ENCODE measurements at regions not wholly inside any gene's neighbourhood (a gene's known extent, or its start where the extent isn't known, plus 50 kb on each side); places are given as distances from the start of the nearest gene placed in this dataset.

GRCh38 chr21:22892028-22892427 lies 1893.8 kb downstream of the NCAM2 start:
- TF ChIP-seq CTCF (IDR thresholded peaks at IDR 0.05) (no peak), POLR2A (IDR thresholded peaks at IDR 0.05) (no peak)
- WGBS, 2 donors, result 19 to 28% methylated on average over 2 of the region's 2 CpGs

GRCh38 chr21:22892740-22893139 lies 1894.5 kb downstream of the NCAM2 start:
- Histone ChIP-seq H3K9me3 (no peaks in the 10 kb centered on the region), H3K4me3 (no peak overlapping the region), H3K27me3 (no peaks in the 10 kb centered on the region), H3K36me3 (no peaks in the 10 kb centered on the region), H3K27ac (no peak overlapping the region), H3K4me1 (no peaks in the 10 kb centered on the region)
- 63 to 67% methylated on average over 1 of the region's 1 CpG for WGBS, 2 donors
- intact Hi-C loops (cut with DNase I), result no loop called here
- DNase-seq, result no peak
- TF ChIP-seq POLR2A (IDR thresholded peaks at IDR 0.05) (no peak), CTCF (IDR thresholded peaks at IDR 0.05) (no peak)

More at GRCh38 chr21:22892028-22892427, 1893.8 kb downstream of the NCAM2 start:
- H3K4me3 ChIP-seq, result no peak overlapping the region
- H3K9me3 ChIP-seq, result no peaks in the 10 kb centered on the region
- H3K27ac ChIP-seq, result no peak overlapping the region
- no peak for DNase-seq
- intact Hi-C loops (cut with DNase I), result no loop called here
- no peaks in the 10 kb centered on the region for H3K4me1 ChIP-seq
- H3K36me3 ChIP-seq, result no peaks in the 10 kb centered on the region
- H3K27me3 ChIP-seq, result no peaks in the 10 kb centered on the region

- H3K36me3 ChIP-seq, result no peaks in the 10 kb centered on the region
- H3K27me3 ChIP-seq, result no peaks in the 10 kb centered on the region
- intact Hi-C loops (cut with DNase I), result no loop called here
- no peak for TF ChIP-seq POLR2A (IDR thresholded peaks at IDR 0.05)
- no peak for TF ChIP-seq CTCF (IDR thresholded peaks at IDR 0.05)
- WGBS, 2 donors, result 77 to 78% methylated on average over 5 of the region's 5 CpGs
- H3K4me1 ChIP-seq, result no peaks in the 10 kb centered on the region
- no peak overlapping the region for H3K27ac ChIP-seq
- H3K4me3 ChIP-seq, result no peak overlapping the region
- DNase-seq, result no peak
- H3K9me3 ChIP-seq, result peaks cover 0 to 5% (median 0%) of the 10 kb centered on the region in 3 donors
These were observed 1899.9 kb downstream of the NCAM2 start for GRCh38 chr21:22898051-22898665.

GRCh38 chr21:22900490-22900889 lies 1902.3 kb downstream of the NCAM2 start:
- TF ChIP-seq CTCF (IDR thresholded peaks at IDR 0.05) (no peak), POLR2A (IDR thresholded peaks at IDR 0.05) (no peak)
- 5 to 9% methylated on average over 2 of the region's 2 CpGs for WGBS, 2 donors
- no peak overlapping the region for H3K27ac ChIP-seq
- no peak overlapping the region for H3K4me3 ChIP-seq
- no peaks in the 10 kb centered on the region for H3K4me1 ChIP-seq
- H3K27me3 ChIP-seq, result no peaks in the 10 kb centered on the region
- H3K36me3 ChIP-seq, result no peaks in the 10 kb centered on the region
- intact Hi-C loops (cut with DNase I), result no loop called here
- peaks cover 0 to 12% (median 0%) of the 10 kb centered on the region in 3 donors for H3K9me3 ChIP-seq
- DNase-seq, result no peak

- no peak overlapping the region for H3K4me3 ChIP-seq
- no peak overlapping the region for H3K27ac ChIP-seq
- no peak for DNase-seq
These were observed 1905.6 kb downstream of the NCAM2 start for GRCh38 chr21:22903851-22904250.

More at GRCh38 chr21:22903851-22904250, 1905.6 kb downstream of the NCAM2 start:
- TF ChIP-seq POLR2A (IDR thresholded peaks at IDR 0.05) (no peak), CTCF (IDR thresholded peaks at IDR 0.05) (no peak)
- no peaks in the 10 kb centered on the region for H3K36me3 ChIP-seq
- no peaks in the 10 kb centered on the region for H3K4me1 ChIP-seq
- peaks cover 0 to 12% (median 0%) of the 10 kb centered on the region in 3 donors for H3K9me3 ChIP-seq
- intact Hi-C loops (cut with DNase I), result no loop called here
- H3K27me3 ChIP-seq, result no peaks in the 10 kb centered on the region
